C4-2B (cell line): ENCODE measurements at regions not wholly inside any gene's neighbourhood (a gene's known extent, or its start where the extent isn't known, plus 50 kb on each side); places are given as distances from the start of the nearest gene placed in this dataset.

Experiments used
- H3K27ac ChIP-seq: fragments of 450-650 bp; 2 replicates; pipeline ENCODE4 v1.5.1; 2017
- CTCF ChIP-seq: fragments of 450-650 bp; conservative IDR thresholded peaks from 2 replicates; pipeline ENCODE4 v1.5.1; 2017; ENCODE audit warnings: mild to moderate bottlenecking
- ZFX ChIP-seq: fragments of 450-650 bp; IDR thresholded peaks from 2 replicates; pipeline ENCODE4 v1.6.1; 2017

- H3K27ac ChIP-seq, result no peak overlapping the region
- no peak for TF ChIP-seq ZFX
- no peak for TF ChIP-seq CTCF
Measured at GRCh38 chr9:99433095-99433494, 211.0 kb downstream of the SEC61B start.

- H3K27ac ChIP-seq, result no peak overlapping the region
- TF ChIP-seq ZFX (no peak), CTCF (no peak)
Measured at GRCh38 chr9:99433555-99433954, 211.5 kb downstream of the SEC61B start.

GRCh38 chr9:99436616-99437015 lies 214.5 kb downstream of the SEC61B start:
- no peak overlapping the region for H3K27ac ChIP-seq
- TF ChIP-seq ZFX (no peak), CTCF (no peak)

- TF ChIP-seq ZFX (no peak), CTCF (no peak)
- no peak overlapping the region for H3K27ac ChIP-seq
Measured at GRCh38 chr9:99437145-99437544, 215.1 kb downstream of the SEC61B start.

- TF ChIP-seq CTCF (no peak), ZFX (no peak)
Measured at GRCh38 chr9:99438596-99438995, 216.5 kb downstream of the SEC61B start.

GRCh38 chr9:99441829-99442228 lies 219.7 kb downstream of the SEC61B start:
- TF ChIP-seq CTCF (no peak), ZFX (no peak)
- no peak overlapping the region for H3K27ac ChIP-seq

More at GRCh38 chr9:99438596-99438995, 216.5 kb downstream of the SEC61B start:
- H3K27ac ChIP-seq, result no peak overlapping the region

GRCh38 chr9:99445371-99445891 lies 223.3 kb downstream of the SEC61B start:
- no peak overlapping the region for H3K27ac ChIP-seq

More at GRCh38 chr9:99445371-99445891, 223.3 kb downstream of the SEC61B start:
- TF ChIP-seq CTCF (no peak), ZFX (no peak)
